Cardiac muscle cell (in vitro differentiated cells and primary cell): ENCODE measurements at regions not wholly inside any gene's neighbourhood (a gene's known extent, or its start where the extent isn't known, plus 50 kb on each side); places are given as distances from the start of the nearest gene placed in this dataset.

Experiments
- DNase-seq, 2 donors: peaks; one replicate each; pipeline versions ENCODE4 v3.0.0 to v3.0.0-alpha.2; 2010 to 2017; ENCODE audit warnings: low read depth in 1 of 2, low spot score in 1 of 2
- H3K27ac ChIP-seq: fragments of 200-600 bp; sonication (generic); 2 replicates; pipeline ENCODE4 v1.5.1; 2016
- H3K27me3 ChIP-seq: fragments of 200-600 bp; sonication (generic); 2 replicates; pipeline ENCODE4 v1.6.0; 2016; ENCODE audit warnings: control low read depth
- H3K36me3 ChIP-seq: fragments of 200-600 bp; sonication (generic); 2 replicates; pipeline ENCODE4 v1.5.1; 2016; ENCODE audit warnings: control low read depth
- H3K4me1 ChIP-seq: fragments of 200-600 bp; sonication (generic); 2 replicates; pipeline ENCODE4 v1.8.1; 2017; ENCODE audit warnings: low read depth, mild to moderate bottlenecking, mixed run types
- H3K4me3 ChIP-seq: fragments of 200-600 bp; sonication (generic); 2 replicates; pipeline ENCODE4 v1.5.1; 2016; ENCODE audit warnings: mild to moderate bottlenecking
- H3K9me3 ChIP-seq: fragments of 200-600 bp; sonication (generic); 2 replicates; pipeline ENCODE4 v1.5.1; 2017; ENCODE audit warnings: low read depth, mild to moderate bottlenecking, control low read depth
- TF ChIP-seq, protein P1 (sequence below): IDR thresholded peaks from 2 replicates; pipeline ENCODE4 v1.5.1; 2012; ENCODE audit warnings: low read depth, mild to moderate bottlenecking, low read length

DNA sequence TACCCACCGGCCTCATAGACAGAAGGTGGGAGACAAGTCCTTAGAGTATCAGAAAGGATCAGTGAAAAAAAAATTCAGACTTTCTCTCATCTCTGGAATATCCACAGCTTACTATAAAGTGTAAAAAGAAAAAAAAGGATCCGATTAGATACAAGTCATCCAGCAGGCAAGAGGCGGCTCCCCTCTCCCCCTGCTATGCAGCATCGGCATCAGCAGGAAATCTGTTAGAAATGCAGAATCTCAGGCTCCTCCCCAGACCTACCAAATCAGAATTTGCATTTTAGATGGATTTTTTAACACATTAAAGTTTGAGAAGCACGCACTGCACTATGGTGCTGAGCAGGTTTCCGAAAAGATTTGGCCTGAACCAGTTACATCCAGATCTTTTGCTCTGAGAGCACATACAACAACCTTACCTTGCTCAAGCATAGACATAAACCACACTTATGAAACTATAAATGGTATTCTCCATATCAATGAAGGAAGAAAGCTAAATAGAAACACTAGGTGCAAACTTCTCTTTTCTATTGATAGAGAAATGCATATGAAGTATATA is 117.0 kb upstream of the POU3F2 start:
- no peak for DNase-seq
- no peak overlapping the region for H3K4me3 ChIP-seq
- TF ChIP-seq, protein P1, sequence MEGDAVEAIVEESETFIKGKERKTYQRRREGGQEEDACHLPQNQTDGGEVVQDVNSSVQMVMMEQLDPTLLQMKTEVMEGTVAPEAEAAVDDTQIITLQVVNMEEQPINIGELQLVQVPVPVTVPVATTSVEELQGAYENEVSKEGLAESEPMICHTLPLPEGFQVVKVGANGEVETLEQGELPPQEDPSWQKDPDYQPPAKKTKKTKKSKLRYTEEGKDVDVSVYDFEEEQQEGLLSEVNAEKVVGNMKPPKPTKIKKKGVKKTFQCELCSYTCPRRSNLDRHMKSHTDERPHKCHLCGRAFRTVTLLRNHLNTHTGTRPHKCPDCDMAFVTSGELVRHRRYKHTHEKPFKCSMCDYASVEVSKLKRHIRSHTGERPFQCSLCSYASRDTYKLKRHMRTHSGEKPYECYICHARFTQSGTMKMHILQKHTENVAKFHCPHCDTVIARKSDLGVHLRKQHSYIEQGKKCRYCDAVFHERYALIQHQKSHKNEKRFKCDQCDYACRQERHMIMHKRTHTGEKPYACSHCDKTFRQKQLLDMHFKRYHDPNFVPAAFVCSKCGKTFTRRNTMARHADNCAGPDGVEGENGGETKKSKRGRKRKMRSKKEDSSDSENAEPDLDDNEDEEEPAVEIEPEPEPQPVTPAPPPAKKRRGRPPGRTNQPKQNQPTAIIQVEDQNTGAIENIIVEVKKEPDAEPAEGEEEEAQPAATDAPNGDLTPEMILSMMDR = no peak
- H3K4me1 ChIP-seq = no peaks in the 10 kb centered on the region
- H3K27ac ChIP-seq = no peak overlapping the region
- H3K36me3 ChIP-seq = no peaks in the 10 kb centered on the region
- H3K27me3 ChIP-seq = no peaks in the 10 kb centered on the region
- no peaks in the 10 kb centered on the region for H3K9me3 ChIP-seq

DNA sequence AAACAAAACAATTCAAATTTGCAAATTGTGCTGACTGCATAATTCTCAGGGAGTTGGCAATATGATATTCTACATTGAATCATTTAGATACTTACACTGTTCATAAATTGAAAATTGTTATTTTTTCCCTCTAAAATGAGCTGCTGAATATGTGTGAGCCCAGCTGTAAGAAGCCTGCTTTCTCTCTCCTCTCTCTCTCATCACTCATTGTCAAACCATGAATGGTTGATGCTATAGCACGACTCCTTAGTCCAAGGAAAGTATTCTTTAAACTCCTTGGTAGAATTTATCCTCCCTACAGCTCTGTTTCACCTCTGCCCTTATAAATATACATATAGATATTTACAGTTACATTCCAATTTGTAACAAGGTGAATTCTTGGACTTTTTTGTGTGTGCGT is 116.4 kb upstream of the POU3F2 start:
- Histone ChIP-seq H3K9me3 (no peaks in the 10 kb centered on the region), H3K4me1 (peaks cover 3% of the 10 kb centered on the region), H3K4me3 (no peak overlapping the region), H3K36me3 (no peaks in the 10 kb centered on the region), H3K27me3 (no peaks in the 10 kb centered on the region), H3K27ac (no peak overlapping the region)
- DNase-seq = no peak
- TF ChIP-seq, protein P1 = no peak

DNA sequence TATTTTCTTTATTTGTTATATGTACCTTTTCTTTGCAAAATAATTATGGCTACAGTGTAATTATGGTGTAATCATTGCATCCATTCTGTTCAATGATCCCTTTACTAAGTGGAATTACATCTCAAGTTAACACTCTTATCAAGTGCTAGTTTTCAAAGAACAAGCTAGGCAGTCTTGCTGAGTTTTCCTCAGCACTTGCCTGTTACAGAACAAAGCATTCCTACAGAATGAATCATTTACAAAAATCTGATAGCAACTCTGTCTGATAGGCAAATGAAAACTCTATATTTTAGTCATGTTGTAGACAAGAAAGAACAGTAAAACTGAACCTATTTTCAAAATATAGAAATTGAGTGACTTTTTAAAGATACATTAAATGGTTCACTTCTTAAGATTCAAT is 109.8 kb upstream of the POU3F2 start:
- Histone ChIP-seq H3K27me3 (no peaks in the 10 kb centered on the region), H3K36me3 (no peaks in the 10 kb centered on the region), H3K4me1 (peaks cover 21% of the 10 kb centered on the region), H3K4me3 (no peak overlapping the region), H3K27ac (no peak overlapping the region), H3K9me3 (no peaks in the 10 kb centered on the region)
- peak in 1 of 2 donors; percentile 24 for DNase-seq
- TF ChIP-seq, protein P1 = no peak

DNA sequence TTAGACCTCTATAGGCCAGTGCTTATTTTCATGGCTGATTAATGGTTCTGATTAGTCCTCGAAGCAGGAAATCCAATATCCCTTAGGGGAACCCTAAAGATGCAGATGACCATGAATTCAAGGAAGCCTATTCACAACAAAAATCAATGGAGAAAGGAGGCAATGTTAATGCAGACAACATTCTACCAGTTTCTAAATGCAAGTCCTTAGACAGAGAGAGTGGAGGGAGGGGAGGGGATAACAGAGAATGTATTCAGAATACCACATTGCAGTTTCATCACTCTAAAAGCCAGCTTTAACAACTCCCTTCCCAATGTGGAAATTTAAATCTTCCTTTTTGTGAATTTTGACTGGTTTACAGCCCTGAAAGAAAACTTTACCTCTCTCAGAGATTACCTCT is 87.1 kb upstream of the POU3F2 start:
- TF ChIP-seq, protein P1 = no peak
- Histone ChIP-seq H3K27ac (no peak overlapping the region), H3K36me3 (no peaks in the 10 kb centered on the region)

DNA sequence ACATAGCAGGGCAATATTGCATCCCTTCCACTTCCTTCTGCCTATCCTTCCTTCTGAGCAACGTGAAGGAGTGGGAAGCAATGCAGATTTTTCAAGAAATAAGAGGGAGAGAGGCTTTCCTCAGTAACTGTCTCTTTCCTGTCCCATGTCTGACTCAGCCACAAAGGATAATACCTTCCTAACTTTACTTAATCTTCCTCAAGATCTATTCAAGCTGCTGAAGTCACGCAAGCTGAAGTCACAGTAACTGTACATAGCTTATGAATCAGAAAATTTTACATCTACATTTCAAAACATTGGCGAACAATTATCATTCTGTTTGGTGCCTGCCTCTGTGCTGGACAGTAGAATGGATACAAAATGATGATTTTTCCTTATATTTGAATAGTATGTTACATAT is 86.4 kb upstream of the POU3F2 start:
- H3K4me1 ChIP-seq = no peaks in the 10 kb centered on the region
- no peak overlapping the region for H3K4me3 ChIP-seq
- no peaks in the 10 kb centered on the region for H3K27me3 ChIP-seq
- no peaks in the 10 kb centered on the region for H3K36me3 ChIP-seq
- TF ChIP-seq, protein P1 = no peak
- DNase-seq = no peak
- no peak overlapping the region for H3K27ac ChIP-seq
- no peaks in the 10 kb centered on the region for H3K9me3 ChIP-seq

More for the DNA sequence above, 87.1 kb upstream of the POU3F2 start:
- no peaks in the 10 kb centered on the region for H3K27me3 ChIP-seq
- H3K4me1 ChIP-seq = no peaks in the 10 kb centered on the region
- H3K9me3 ChIP-seq = no peaks in the 10 kb centered on the region
- H3K4me3 ChIP-seq = no peak overlapping the region
- no peak for DNase-seq

DNA sequence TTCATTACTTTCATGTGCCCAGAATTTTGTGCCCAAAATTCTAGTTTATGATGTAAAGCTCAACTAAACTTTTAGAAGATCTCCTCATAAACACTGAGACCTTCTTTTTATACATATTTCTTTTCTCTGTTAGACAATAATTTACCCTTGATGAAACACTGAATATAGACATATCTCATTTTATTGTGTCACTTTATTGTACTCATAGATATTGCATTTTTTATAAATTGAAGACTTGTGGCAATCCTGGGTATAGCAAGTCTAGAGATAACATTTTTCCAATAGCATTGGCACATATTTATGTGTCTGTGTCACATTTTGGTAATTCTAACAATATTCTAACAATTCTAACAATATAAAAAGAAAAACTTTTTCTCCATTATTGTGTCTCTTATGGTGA is 74.9 kb upstream of the POU3F2 start:
- TF ChIP-seq, protein P1 = no peak
- H3K9me3 ChIP-seq = no peaks in the 10 kb centered on the region
- no peaks in the 10 kb centered on the region for H3K4me1 ChIP-seq
- H3K27me3 ChIP-seq = no peaks in the 10 kb centered on the region
- DNase-seq = no peak
- no peak overlapping the region for H3K4me3 ChIP-seq
- H3K27ac ChIP-seq = no peak overlapping the region
- no peaks in the 10 kb centered on the region for H3K36me3 ChIP-seq
